Endothelial cell of umbilical vein (primary cell): ENCODE measurements at regions not wholly inside any gene's neighbourhood (a gene's known extent, or its start where the extent isn't known, plus 50 kb on each side); places are given as distances from the start of the nearest gene placed in this dataset.
"Not testable (repeated sequence)": the region's sequence is repeated elsewhere in the genome, so short reads cannot be mapped to it uniquely, and the experiment has no call there.

Experiments
- BruUV-seq: library from RNA; stranded (reverse); fragments of 400-500 nt; replicated peaks from 2 replicates; lab custom pipeline; 2021; lab: Mats Ljungman, UMichigan
- CTCF ChIA-PET: fragments of 300-600, 350-600 bp; sonication (Branson Sonifier 250); formaldehyde crosslinking; loops from one replicate; lab custom pipeline; 2021; ENCODE audit warnings: antibody characterized with exemption, inconsistent platforms; lab: Charles Lee
- POLR2A ChIA-PET: fragments of 300-600, 350-600 bp; sonication (Branson Sonifier 250); formaldehyde crosslinking; loops from one replicate; lab custom pipeline; 2021; ENCODE audit warnings: antibody characterized with exemption, inconsistent platforms; lab: Charles Lee
- DNase-seq: peaks from one replicate; pipeline ENCODE4 v3.0.0-alpha.2; 2011; ENCODE audit warnings: low read depth, low spot score
- FAIRE-seq: peaks from 2 replicates; lab custom pipeline; 2011; peaks lifted over from hg19 to GRCh38; lab: Jason Lieb, UNC
- H2AFZ ChIP-seq: 2 replicates; pipeline ENCODE4 v1.6.0; 2012; ENCODE audit warnings: low read depth, low read length, control low read depth, inconsistent platforms
- H3K27ac ChIP-seq: 2 replicates; pipeline ENCODE4 v1.5.1; 2011; ENCODE audit warnings: low read depth, mild to moderate bottlenecking, control low read depth, low read length, moderate library complexity; ENCODE audit not compliant: insufficient read depth
- H3K27me3 ChIP-seq, 2 experiments: 2 replicates each; pipeline versions ENCODE4 v1.6.0 to v1.6.1; 2011; ENCODE audit warnings: low read length in 2 of 2, mixed read lengths in 1 of 2; ENCODE audit not compliant: control insufficient read depth in 2 of 2, insufficient read depth in 2 of 2
- H3K36me3 ChIP-seq, 2 experiments: 2 replicates in 1 of 2; 3 replicates in 1 of 2; pipeline ENCODE4 v1.5.1; 2011; ENCODE audit warnings: low read length in 2 of 2, mild to moderate bottlenecking in 1 of 2, moderate library complexity in 1 of 2; ENCODE audit not compliant: control insufficient read depth in 2 of 2, insufficient read depth in 2 of 2; ENCODE audit errors: extremely low read depth in 1 of 2
- H3K4me1 ChIP-seq: 3 replicates; pipeline ENCODE4 v1.5.1; 2011; ENCODE audit warnings: mild to moderate bottlenecking, low read length; ENCODE audit not compliant: control insufficient read depth, insufficient read depth; ENCODE audit errors: extremely low read depth
- H3K4me2 ChIP-seq: 2 replicates; pipeline ENCODE4 v1.6.1; 2011; ENCODE audit warnings: low read length, control low read depth, mixed read lengths; ENCODE audit not compliant: insufficient read depth
- H3K4me3 ChIP-seq, 3 experiments: fragments of 200-600 bp in 1 of 3; sonication (generic), shearing (Covaris generic) in 1 of 3; replicated peaks in 1 of 3; 2 replicates each; pipeline ENCODE4 v1.5.1; 2011 to 2016; ENCODE audit warnings: control low read depth in 3 of 3, low read length in 3 of 3, mild to moderate bottlenecking in 2 of 3, inconsistent platforms in 1 of 3, low read depth in 1 of 3, moderate library complexity in 1 of 3; ENCODE audit not compliant: insufficient read depth in 1 of 3
- H3K79me2 ChIP-seq: 2 replicates; pipeline ENCODE4 v1.6.0; 2012; ENCODE audit warnings: low read length, inconsistent platforms; ENCODE audit not compliant: control insufficient read depth, insufficient read depth
- H3K9ac ChIP-seq: replicated peaks from 2 replicates; pipeline ENCODE3; 2011; ENCODE audit warnings: low read length, control low read depth; ENCODE audit not compliant: insufficient read depth; ENCODE audit errors: extremely low read depth
- H3K9me1 ChIP-seq: replicated peaks from 3 replicates; pipeline ENCODE4 v1.6.0; 2011; ENCODE audit warnings: mild to moderate bottlenecking, low read length; ENCODE audit not compliant: control insufficient read depth, insufficient read depth; ENCODE audit errors: extremely low read depth
- H3K9me3 ChIP-seq: replicated peaks from 2 replicates; pipeline ENCODE4 v1.5.1; 2012; ENCODE audit warnings: low read length, inconsistent platforms; ENCODE audit not compliant: control insufficient read depth, insufficient read depth
- H4K20me1 ChIP-seq: replicated peaks from 2 replicates; pipeline ENCODE3; 2011; ENCODE audit warnings: mild to moderate bottlenecking, low read length; ENCODE audit not compliant: control insufficient read depth, insufficient read depth; ENCODE audit errors: extremely low read depth
- CTCF ChIP-seq, 2 donors: IDR thresholded peaks; 1 replicate in 1 of 2; 2 replicates in 1 of 2; pipeline ENCODE4 v1.5.1; 2011; ENCODE audit warnings: low read length in 2 of 2, mild to moderate bottlenecking in 2 of 2, moderate library complexity in 2 of 2, control low read depth in 1 of 2, inconsistent platforms in 1 of 2, low read depth in 1 of 2; ENCODE audit not compliant: insufficient read depth in 1 of 2; ENCODE audit errors: extremely low read depth in 1 of 2
- EZH2 ChIP-seq: IDR thresholded peaks from 2 replicates; pipeline ENCODE4 v1.6.1; 2012; ENCODE audit warnings: borderline replicate concordance, low read depth, mild to moderate bottlenecking, moderate library complexity, low read length, inconsistent platforms; ENCODE audit not compliant: severe bottlenecking
- FOS ChIP-seq: IDR thresholded peaks from 2 replicates; pipeline ENCODE4 v1.6.1; 2011; ENCODE audit warnings: mild to moderate bottlenecking, low read length, moderate library complexity, borderline replicate concordance; ENCODE audit not compliant: insufficient read depth
- GATA2 ChIP-seq: IDR thresholded peaks from 2 replicates; pipeline ENCODE4 v1.7.0; 2011; ENCODE audit warnings: low read depth, mild to moderate bottlenecking, moderate library complexity, mixed read lengths, low read length; ENCODE audit not compliant: insufficient read length, insufficient read depth
- JUN ChIP-seq: IDR thresholded peaks from 2 replicates; pipeline ENCODE4 v1.6.1; 2011; ENCODE audit warnings: borderline replicate concordance, low read depth; ENCODE audit not compliant: insufficient read length, insufficient read depth
- MAX ChIP-seq: IDR thresholded peaks from 2 replicates; pipeline ENCODE4 v1.6.1; 2011; ENCODE audit not compliant: insufficient read depth, insufficient read length
- MYC ChIP-seq: IDR thresholded peaks from one replicate; pipeline ENCODE4 v1.6.1; 2011; ENCODE audit warnings: mild to moderate bottlenecking, low read depth, low read length
- POLR2A ChIP-seq: IDR thresholded peaks from 2 replicates; pipeline ENCODE4 v1.6.1; 2012; ENCODE audit warnings: low read depth, mild to moderate bottlenecking, control low read depth, low read length
- POLR2AphosphoS5 ChIP-seq: IDR thresholded peaks from 2 replicates; pipeline ENCODE4 v1.6.1; 2012; ENCODE audit warnings: low read depth, mild to moderate bottlenecking, control low read depth, low read length, moderate library complexity; ENCODE audit not compliant: insufficient read depth
- dilution Hi-C: fragments of 300-500 bp; cut with MboI; formaldehyde crosslinking; loops from one replicate; pipeline ENCODE4 v1.15.0; 2019; ENCODE audit warnings: low sequenced_read_pairs; ENCODE audit not compliant: extremely low pct_ligation_motif_present
- intact Hi-C: fragments of 100-400 bp; cut with micrococcal nuclease; formaldehyde crosslinking; loops from one replicate; pipeline ENCODE4 v1.10.0; 2022

DNA sequence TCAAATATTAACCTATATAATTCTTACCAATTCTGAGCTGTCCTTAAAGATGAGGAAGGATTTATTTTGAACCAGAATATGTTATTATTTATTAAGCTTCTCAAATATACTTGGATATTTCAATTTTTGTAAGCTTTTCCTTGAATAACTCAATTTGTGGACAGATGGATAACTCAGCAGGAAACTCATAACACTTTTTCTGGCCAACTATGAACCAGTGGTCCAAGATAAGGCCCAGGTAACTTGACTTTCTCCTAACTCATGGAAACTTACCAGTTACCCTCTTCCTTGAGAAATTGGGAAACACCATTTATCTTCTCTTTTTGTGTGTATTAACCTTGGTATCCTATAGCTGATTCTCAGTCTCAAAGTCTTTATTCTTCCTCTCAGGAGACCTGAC lies 427.5 kb upstream of the SYNCRIP start:
- no peaks in the 10 kb centered on the region for H3K27me3 ChIP-seq
- dilution Hi-C loops (no loop called here), intact Hi-C loops (no loop called here)
- no peaks in the 10 kb centered on the region for H3K9me1 ChIP-seq
- no peak overlapping the region for H3K4me3 ChIP-seq
- H3K36me3 ChIP-seq: no peaks in the 10 kb centered on the region
- BruUV-seq: no TSS peak
- DNase-seq (no peak), FAIRE-seq (no peak)
- H4K20me1 ChIP-seq: no peaks in the 10 kb centered on the region
- no peaks in the 10 kb centered on the region for H3K9me3 ChIP-seq
- no peaks in the 10 kb centered on the region for H3K79me2 ChIP-seq
- POLR2A ChIA-PET: no interaction called here
- no peak overlapping the region for H3K27ac ChIP-seq
- CTCF ChIA-PET: no interaction called here
- TF ChIP-seq GATA2 (no peak), MYC (no peak), MAX (no peak), POLR2AphosphoS5 (no peak), JUN (no peak), CTCF (IDR thresholded peaks at IDR 0.05; ENCODE audit: extremely low read depth in 1 of 2, insufficient read depth in 1 of 2, low read depth in 1 of 2, low read length in 2 of 2) (no peak), FOS (no peak), POLR2A (no peak), EZH2 (no peak)
- no peak overlapping the region for H3K9ac ChIP-seq
- no peak overlapping the region for H2AFZ ChIP-seq
- no peak overlapping the region for H3K4me2 ChIP-seq
- H3K4me1 ChIP-seq: no peaks in the 10 kb centered on the region

GRCh38 chr6:86065002-86065401 lies 422.3 kb upstream of the SYNCRIP start:
- POLR2A ChIA-PET, BruUV-seq, H3K36me3 ChIP-seq, CTCF ChIA-PET, FAIRE-seq, dilution Hi-C loops, intact Hi-C loops, H3K79me2 ChIP-seq, H3K9me1 ChIP-seq, H4K20me1 ChIP-seq, H3K4me1 ChIP-seq, H3K4me3 ChIP-seq, H2AFZ ChIP-seq, H3K27me3 ChIP-seq, DNase-seq, H3K4me2 ChIP-seq, H3K9me3 ChIP-seq, H3K27ac ChIP-seq, H3K9ac ChIP-seq: not testable (repeated sequence)

DNA sequence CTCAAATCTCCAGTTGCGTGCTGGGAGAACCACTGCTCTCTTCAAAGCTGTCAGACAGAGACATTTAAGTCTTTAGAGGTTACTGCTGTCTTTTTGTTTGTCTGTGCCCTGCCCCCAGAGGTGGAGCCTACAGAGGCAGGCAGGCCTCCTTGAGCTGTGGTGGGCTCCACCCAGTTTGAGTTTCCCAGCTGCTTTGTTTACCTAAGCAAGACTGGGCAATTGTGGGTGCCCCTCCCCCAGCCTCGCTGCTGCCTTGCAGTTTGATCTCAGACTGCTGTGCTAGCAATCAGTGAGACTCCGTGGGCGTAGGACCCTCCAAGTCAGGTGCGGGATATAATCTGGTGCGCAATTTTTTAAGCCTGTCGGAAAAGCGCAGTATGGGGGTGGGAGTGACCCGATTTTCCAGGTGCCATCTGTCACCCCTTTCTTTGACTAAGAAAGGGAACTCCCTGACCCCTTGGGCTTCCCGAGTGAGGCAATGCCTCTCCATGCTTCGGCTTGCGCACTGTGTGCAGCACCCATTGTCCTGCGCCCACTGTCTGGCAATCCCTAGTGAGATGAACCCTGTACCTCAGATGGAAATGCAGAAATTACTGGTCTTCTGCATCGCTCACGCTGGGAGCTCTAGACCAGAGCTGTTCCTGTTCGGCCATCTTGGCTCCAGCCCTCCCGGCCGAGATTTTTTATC lies 414.8 kb upstream of the SYNCRIP start:
- H3K4me1 ChIP-seq, H3K9me3 ChIP-seq, H3K9ac ChIP-seq, H3K4me2 ChIP-seq, FAIRE-seq, H3K79me2 ChIP-seq, dilution Hi-C loops, H4K20me1 ChIP-seq, BruUV-seq, DNase-seq, CTCF ChIA-PET, H3K4me3 ChIP-seq, H3K9me1 ChIP-seq, POLR2A ChIA-PET, H3K27me3 ChIP-seq, H3K36me3 ChIP-seq, H3K27ac ChIP-seq, intact Hi-C loops, H2AFZ ChIP-seq: not testable (repeated sequence)
